ENCODE measurements at regions not wholly inside any gene's neighbourhood (a gene's known extent, or its start where the extent isn't known, plus 50 kb on each side); places are given as distances from the start of the nearest gene placed in this dataset.

DNA sequence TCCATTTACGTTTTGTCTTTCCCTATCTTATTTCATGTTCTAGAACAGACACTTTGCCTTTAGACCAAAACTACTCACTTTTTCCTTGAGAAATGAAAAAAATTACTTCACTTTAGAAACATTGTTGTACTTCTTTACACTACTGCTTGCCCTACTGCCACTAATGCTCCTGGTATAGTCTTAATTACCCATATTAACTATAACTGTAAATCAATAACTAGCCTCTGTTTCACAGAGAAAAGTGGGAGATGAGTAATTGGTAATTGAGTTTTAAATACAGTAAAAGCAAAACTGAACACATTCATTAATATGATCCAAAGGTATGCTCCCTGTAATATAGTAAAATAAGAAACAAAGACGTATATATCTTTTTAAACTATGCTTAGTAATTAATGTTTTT, 111.1 kb upstream of the JADE1 start:
- TF ChIP-seq, protein P1, sequence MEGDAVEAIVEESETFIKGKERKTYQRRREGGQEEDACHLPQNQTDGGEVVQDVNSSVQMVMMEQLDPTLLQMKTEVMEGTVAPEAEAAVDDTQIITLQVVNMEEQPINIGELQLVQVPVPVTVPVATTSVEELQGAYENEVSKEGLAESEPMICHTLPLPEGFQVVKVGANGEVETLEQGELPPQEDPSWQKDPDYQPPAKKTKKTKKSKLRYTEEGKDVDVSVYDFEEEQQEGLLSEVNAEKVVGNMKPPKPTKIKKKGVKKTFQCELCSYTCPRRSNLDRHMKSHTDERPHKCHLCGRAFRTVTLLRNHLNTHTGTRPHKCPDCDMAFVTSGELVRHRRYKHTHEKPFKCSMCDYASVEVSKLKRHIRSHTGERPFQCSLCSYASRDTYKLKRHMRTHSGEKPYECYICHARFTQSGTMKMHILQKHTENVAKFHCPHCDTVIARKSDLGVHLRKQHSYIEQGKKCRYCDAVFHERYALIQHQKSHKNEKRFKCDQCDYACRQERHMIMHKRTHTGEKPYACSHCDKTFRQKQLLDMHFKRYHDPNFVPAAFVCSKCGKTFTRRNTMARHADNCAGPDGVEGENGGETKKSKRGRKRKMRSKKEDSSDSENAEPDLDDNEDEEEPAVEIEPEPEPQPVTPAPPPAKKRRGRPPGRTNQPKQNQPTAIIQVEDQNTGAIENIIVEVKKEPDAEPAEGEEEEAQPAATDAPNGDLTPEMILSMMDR (IDR thresholded peaks at IDR 0.05), result no peak
- no peak for TF ChIP-seq POLR2AphosphoS5 (IDR thresholded peaks at IDR 0.05)

All from upper lobe of left lung (tissue), 4 donors.